Panc1 (cell line): ENCODE measurements at regions not wholly inside any gene's neighbourhood (a gene's known extent, or its start where the extent isn't known, plus 50 kb on each side); places are given as distances from the start of the nearest gene placed in this dataset.

Source experiments
- ATAC-seq: fragments of 200-7000 bp; cut with Tn5 transposase; 2 replicates; pipeline ENCODE4 v1.9.1; 2020; ENCODE audit warnings: mild to moderate bottlenecking, moderate library complexity
- BruUV-seq: library from RNA; stranded (reverse); fragments of 400-500 nt; replicated peaks from 2 replicates; lab custom pipeline; 2021; lab: Mats Ljungman, UMichigan
- CTCF ChIA-PET: fragments of 300-600 bp; sonication (Branson Sonifier 250); formaldehyde crosslinking; loops from one replicate; lab custom pipeline; 2022; ENCODE audit warnings: antibody characterized with exemption; lab: Charles Lee
- POLR2A ChIA-PET: fragments of 300-600 bp; sonication (Branson Sonifier 250); formaldehyde crosslinking; loops from one replicate; lab custom pipeline; 2022; ENCODE audit warnings: antibody characterized with exemption; lab: Charles Lee
- DNase-seq: peaks from one replicate; pipeline ENCODE4 v3.0.0-alpha.2; 2010; ENCODE audit warnings: low read depth, low spot score
- H3K27ac ChIP-seq: 2 replicates; pipeline ENCODE4 v1.5.1; 2011; ENCODE audit warnings: mild to moderate bottlenecking, low read length, inconsistent platforms
- H3K27me3 ChIP-seq: fragments of 200-500 bp; sonication (Bioruptor generic); 2 replicates; pipeline ENCODE4 v1.6.0; 2014; ENCODE audit warnings: low read length, inconsistent platforms; ENCODE audit not compliant: control insufficient read depth, insufficient read depth
- H3K36me3 ChIP-seq: fragments of 200-500 bp; sonication (Bioruptor generic); 2 replicates; pipeline ENCODE4 v1.5.1; 2014; ENCODE audit warnings: inconsistent platforms, mild to moderate bottlenecking, low read length, moderate library complexity; ENCODE audit not compliant: control insufficient read depth, insufficient read depth
- H3K4me1 ChIP-seq: 2 replicates; pipeline ENCODE4 v1.5.1; 2011; ENCODE audit warnings: inconsistent platforms, mild to moderate bottlenecking, low read length, moderate library complexity; ENCODE audit not compliant: control insufficient read depth, insufficient read depth
- H3K4me3 ChIP-seq, 2 experiments: 2 replicates each; pipeline ENCODE4 v1.5.1; 2011 to 2012; ENCODE audit warnings: low read depth in 2 of 2, low read length in 2 of 2, mild to moderate bottlenecking in 2 of 2, inconsistent platforms in 1 of 2, moderate library complexity in 1 of 2
- H3K9me3 ChIP-seq: fragments of 200-500 bp; sonication (Bioruptor generic); 2 replicates; pipeline ENCODE4 v1.5.1; 2014; ENCODE audit warnings: low read depth, mild to moderate bottlenecking, inconsistent platforms, low read length, moderate library complexity; ENCODE audit not compliant: control insufficient read depth, insufficient read depth
- CTCF ChIP-seq: fragments of 450-650 bp; IDR thresholded peaks from 2 replicates; pipeline ENCODE4 v1.5.1; 2017; ENCODE audit warnings: mild to moderate bottlenecking
- POLR2AphosphoS5 ChIP-seq: IDR thresholded peaks from 2 replicates; pipeline ENCODE4 v1.6.1; 2012; ENCODE audit warnings: mild to moderate bottlenecking, low read depth, low read length, moderate library complexity
- SIN3A ChIP-seq: IDR thresholded peaks from 2 replicates; pipeline ENCODE4 v1.6.1; 2012; ENCODE audit warnings: low read depth, mild to moderate bottlenecking, low read length, moderate library complexity, borderline replicate concordance; ENCODE audit not compliant: insufficient read depth
- TCF7L2 ChIP-seq: IDR thresholded peaks from 2 replicates; pipeline ENCODE4 v1.6.1; 2011; ENCODE audit warnings: mild to moderate bottlenecking, low read depth, low read length, inconsistent platforms
- in situ Hi-C: cut with HindIII; loops from 2 replicates; pipeline ENCODE4 v1.10.0; 2016; ENCODE audit warnings: low sequenced_read_pairs, low pct_unique_long_range_greater_than_20kb
- intact Hi-C: fragments of 100-400 bp; cut with micrococcal nuclease; formaldehyde crosslinking; loops from one replicate; pipeline ENCODE4 v1.10.0; 2022; ENCODE audit not compliant: unreplicated experiment
- TF ChIP-seq, protein P1 (sequence below), 2 experiments: IDR thresholded peaks; 2 replicates each; pipeline ENCODE4 v1.6.1; 2011 to 2012; ENCODE audit warnings: low read depth in 2 of 2, control low read depth in 1 of 2, low read length in 1 of 2, mild to moderate bottlenecking in 1 of 2, moderate library complexity in 1 of 2; ENCODE audit not compliant: insufficient read depth in 1 of 2

- ChIA-PET POLR2A (no interaction called here), CTCF (no interaction called here)
- intact Hi-C loops (loop anchor here (10.0 kb wide), 1 partner anchor 261 kb away; no protein-coding TSS in a partner anchor), in situ Hi-C loops (no loop called here)
- no peak for TF ChIP-seq SIN3A
- TF ChIP-seq, protein P1, sequence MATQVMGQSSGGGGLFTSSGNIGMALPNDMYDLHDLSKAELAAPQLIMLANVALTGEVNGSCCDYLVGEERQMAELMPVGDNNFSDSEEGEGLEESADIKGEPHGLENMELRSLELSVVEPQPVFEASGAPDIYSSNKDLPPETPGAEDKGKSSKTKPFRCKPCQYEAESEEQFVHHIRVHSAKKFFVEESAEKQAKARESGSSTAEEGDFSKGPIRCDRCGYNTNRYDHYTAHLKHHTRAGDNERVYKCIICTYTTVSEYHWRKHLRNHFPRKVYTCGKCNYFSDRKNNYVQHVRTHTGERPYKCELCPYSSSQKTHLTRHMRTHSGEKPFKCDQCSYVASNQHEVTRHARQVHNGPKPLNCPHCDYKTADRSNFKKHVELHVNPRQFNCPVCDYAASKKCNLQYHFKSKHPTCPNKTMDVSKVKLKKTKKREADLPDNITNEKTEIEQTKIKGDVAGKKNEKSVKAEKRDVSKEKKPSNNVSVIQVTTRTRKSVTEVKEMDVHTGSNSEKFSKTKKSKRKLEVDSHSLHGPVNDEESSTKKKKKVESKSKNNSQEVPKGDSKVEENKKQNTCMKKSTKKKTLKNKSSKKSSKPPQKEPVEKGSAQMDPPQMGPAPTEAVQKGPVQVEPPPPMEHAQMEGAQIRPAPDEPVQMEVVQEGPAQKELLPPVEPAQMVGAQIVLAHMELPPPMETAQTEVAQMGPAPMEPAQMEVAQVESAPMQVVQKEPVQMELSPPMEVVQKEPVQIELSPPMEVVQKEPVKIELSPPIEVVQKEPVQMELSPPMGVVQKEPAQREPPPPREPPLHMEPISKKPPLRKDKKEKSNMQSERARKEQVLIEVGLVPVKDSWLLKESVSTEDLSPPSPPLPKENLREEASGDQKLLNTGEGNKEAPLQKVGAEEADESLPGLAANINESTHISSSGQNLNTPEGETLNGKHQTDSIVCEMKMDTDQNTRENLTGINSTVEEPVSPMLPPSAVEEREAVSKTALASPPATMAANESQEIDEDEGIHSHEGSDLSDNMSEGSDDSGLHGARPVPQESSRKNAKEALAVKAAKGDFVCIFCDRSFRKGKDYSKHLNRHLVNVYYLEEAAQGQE (IDR thresholded peaks at IDR 0.05; ENCODE audit: insufficient read depth in 1 of 2, low read depth in 2 of 2, low read length in 1 of 2) = no peak
- no peak for TF ChIP-seq CTCF
- no peak for TF ChIP-seq POLR2AphosphoS5
- no peak for TF ChIP-seq TCF7L2
- no peak for DNase-seq
- BruUV-seq = no TSS peak
- peaks cover 2% of the 10 kb centered on the region; the same call in 1 of the 2 replicates for H3K27me3 ChIP-seq
- H3K27ac ChIP-seq = no peak overlapping the region
- ATAC-seq = no peak
- no peaks in the 10 kb centered on the region for H3K4me1 ChIP-seq
- H3K9me3 ChIP-seq = no peaks in the 10 kb centered on the region
- no peaks in the 10 kb centered on the region for H3K36me3 ChIP-seq
- H3K4me3 ChIP-seq = no peak overlapping the region
Measured at GRCh38 chr10:124255556-124255955, 162.2 kb upstream of the CHST15 start.

DNA sequence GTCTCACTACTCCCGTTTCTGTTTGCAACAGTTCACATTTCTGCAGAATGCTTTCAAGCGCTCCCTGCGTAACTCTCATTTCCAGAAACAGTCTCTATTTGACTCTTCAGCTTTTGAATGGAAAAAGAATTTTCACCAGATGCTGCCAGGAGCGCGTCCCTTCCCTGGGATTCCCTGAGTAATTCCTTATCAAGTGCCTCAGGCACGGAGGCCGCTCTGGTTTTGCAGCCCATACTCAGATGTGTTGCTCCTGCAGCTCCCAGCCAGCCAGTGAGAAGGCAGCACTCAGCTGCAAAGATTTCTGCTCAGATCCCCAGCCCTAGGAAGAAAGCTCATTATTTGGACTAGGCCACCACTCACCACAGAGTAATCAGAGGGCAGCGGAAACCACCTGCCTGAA, 161.1 kb upstream of the CHST15 start:
- intact Hi-C loops (loop anchor here (10.0 kb wide), 1 partner anchor 260 kb away; no protein-coding TSS in a partner anchor), in situ Hi-C loops (no loop called here)
- ChIA-PET CTCF (no interaction called here), POLR2A (no interaction called here)
- DNase-seq (no peak), ATAC-seq (no peak)
- Histone ChIP-seq H3K27me3 (peaks cover 2% of the 10 kb centered on the region; the same call in 1 of the 2 replicates), H3K27ac (no peak overlapping the region), H3K36me3 (no peaks in the 10 kb centered on the region), H3K4me3 (no peak overlapping the region), H3K9me3 (no peaks in the 10 kb centered on the region), H3K4me1 (no peaks in the 10 kb centered on the region)
- TF ChIP-seq CTCF (no peak), SIN3A (no peak), TCF7L2 (no peak), POLR2AphosphoS5 (no peak)
- TF ChIP-seq, protein P1 (IDR thresholded peaks at IDR 0.05; ENCODE audit: insufficient read depth in 1 of 2, low read depth in 2 of 2, low read length in 1 of 2) = no peak
- no TSS peak for BruUV-seq
